CD14-positive monocyte (primary cell): ENCODE measurements at regions not wholly inside any gene's neighbourhood (a gene's known extent, or its start where the extent isn't known, plus 50 kb on each side); places are given as distances from the start of the nearest gene placed in this dataset.

Experiments
- DNase-seq, 3 donors: peaks; one replicate each; pipeline ENCODE4 v3.0.0-alpha.2; 2011 to 2022
- H2AFZ ChIP-seq: 2 replicates; pipeline ENCODE4 v1.6.0; 2012; ENCODE audit warnings: mild to moderate bottlenecking, low read depth, low read length, inconsistent platforms; ENCODE audit not compliant: insufficient read depth, poor library complexity, severe bottlenecking
- H3K27ac ChIP-seq, 2 donors: 1 replicate in 1 of 2; 2 replicates in 1 of 2; pipeline ENCODE4 v1.5.1; 2012 to 2013; ENCODE audit warnings: low read length in 2 of 2, control low read depth in 1 of 2, inconsistent platforms in 1 of 2, low read depth in 1 of 2, mild to moderate bottlenecking in 1 of 2
- H3K27me3 ChIP-seq, 2 donors: one replicate each; pipeline versions ENCODE4 v1.6.0 to v1.6.1; 2011 to 2013; ENCODE audit warnings: low read length in 2 of 2; ENCODE audit not compliant: control insufficient read depth in 2 of 2, insufficient read depth in 2 of 2
- H3K36me3 ChIP-seq, 2 donors: replicated peaks in 1 of 2; 1 replicate in 1 of 2; 2 replicates in 1 of 2; pipeline versions ENCODE4 v1.5.1 to v1.6.1; 2012 to 2013; ENCODE audit warnings: low read length in 2 of 2, control low read depth in 1 of 2, inconsistent platforms in 1 of 2, mild to moderate bottlenecking in 1 of 2; ENCODE audit not compliant: insufficient read depth in 2 of 2, control insufficient read depth in 1 of 2
- H3K4me1 ChIP-seq, 2 donors: 1 replicate in 1 of 2; 2 replicates in 1 of 2; pipeline versions ENCODE4 v1.5.1 to v1.6.1; 2012 to 2013; ENCODE audit warnings: low read length in 2 of 2, control low read depth in 1 of 2, inconsistent platforms in 1 of 2, mild to moderate bottlenecking in 1 of 2, moderate library complexity in 1 of 2; ENCODE audit not compliant: insufficient read depth in 2 of 2, control insufficient read depth in 1 of 2
- H3K4me2 ChIP-seq: replicated peaks from 2 replicates; pipeline ENCODE3; 2012; ENCODE audit warnings: low read length, moderate library complexity, mild to moderate bottlenecking; ENCODE audit not compliant: poor library complexity, severe bottlenecking; ENCODE audit errors: extremely low read depth
- H3K4me3 ChIP-seq, 3 experiments: fragments of 200-600 bp in 1 of 3; sonication (generic) in 1 of 3; replicated peaks in 1 of 3; 1 replicate in 2 of 3; 2 replicates in 1 of 3; pipeline ENCODE4 v1.5.1; 2011 to 2013; ENCODE audit warnings: low read length in 3 of 3, mild to moderate bottlenecking in 3 of 3, control low read depth in 2 of 3, low read depth in 2 of 3, inconsistent platforms in 1 of 3, moderate library complexity in 1 of 3
- H3K79me2 ChIP-seq: 2 replicates; pipeline ENCODE4 v1.6.0; 2012; ENCODE audit warnings: mild to moderate bottlenecking, control low read depth, inconsistent platforms, low read length, moderate library complexity; ENCODE audit not compliant: insufficient read depth
- H3K9ac ChIP-seq: 2 replicates; pipeline ENCODE4 v1.6.0; 2017; ENCODE audit warnings: low read length, mild to moderate bottlenecking; ENCODE audit not compliant: insufficient read depth, poor library complexity, severe bottlenecking
- H3K9me3 ChIP-seq, 2 donors: replicated peaks in 1 of 2; 1 replicate in 1 of 2; 2 replicates in 1 of 2; pipeline versions ENCODE4 v1.5.1 to v1.6.1; 2012 to 2013; ENCODE audit warnings: low read length in 2 of 2, control low read depth in 1 of 2; ENCODE audit not compliant: control insufficient read depth in 1 of 2, insufficient read depth in 1 of 2
- H4K20me1 ChIP-seq: 2 replicates; pipeline ENCODE4 v1.6.0; 2012; ENCODE audit warnings: mild to moderate bottlenecking, low read length, control low read depth, moderate library complexity; ENCODE audit not compliant: insufficient read depth
- H3K27ac Mint-ChIP-seq, 7 donors: one replicate each; pipeline ENCODE4 v1.8.0; 2020; ENCODE audit warnings: mild to moderate bottlenecking in 7 of 7, mixed read lengths in 7 of 7, moderate library complexity in 6 of 7, inconsistent platforms in 2 of 7
- H3K27me3 Mint-ChIP-seq, 3 donors: one replicate each; pipeline ENCODE4 v1.8.0; 2021 to 2022; ENCODE audit warnings: low read depth in 3 of 3, mild to moderate bottlenecking in 3 of 3, mixed read lengths in 3 of 3, moderate library complexity in 3 of 3, inconsistent platforms in 1 of 3
- H3K36me3 Mint-ChIP-seq, 2 donors: one replicate each; pipeline ENCODE4 v1.8.0; 2020; ENCODE audit warnings: mixed read lengths in 2 of 2, inconsistent platforms in 1 of 2, mild to moderate bottlenecking in 1 of 2
- H3K4me1 Mint-ChIP-seq: one replicate; pipeline ENCODE4 v1.8.0; 2020; ENCODE audit warnings: mild to moderate bottlenecking, mixed read lengths
- H3K4me3 Mint-ChIP-seq, 2 donors: one replicate each; pipeline ENCODE4 v1.8.0; 2020; ENCODE audit warnings: mild to moderate bottlenecking in 2 of 2, mixed read lengths in 2 of 2, moderate library complexity in 1 of 2
- H3K9me3 Mint-ChIP-seq, 7 donors: one replicate each; pipeline ENCODE4 v1.8.0; 2020 to 2022; ENCODE audit warnings: mixed read lengths in 7 of 7, mild to moderate bottlenecking in 6 of 7, moderate library complexity in 6 of 7, inconsistent platforms in 2 of 7
- WGBS: methylation state at CpG from one replicate; pipeline ENCODE4 v1.1.5; 2013; ENCODE audit warnings: missing lambda C conversion rate; ENCODE audit not compliant: insufficient coverage; 5-methylcytosine and 5-hydroxymethylcytosine counted together
- intact Hi-C, 2 donors: fragments of 100-400 bp; cut with micrococcal nuclease; formaldehyde crosslinking; loops; one replicate each; pipeline versions ENCODE4 v1.15.0 to v1.15.1; 2023
- TF ChIP-seq, protein P1 (sequence below): fragments of 200-600 bp; IDR thresholded peaks from one replicate; pipeline ENCODE4 v1.8.0; 2022; ENCODE audit warnings: antibody characterized with exemption, mild to moderate bottlenecking

DNA sequence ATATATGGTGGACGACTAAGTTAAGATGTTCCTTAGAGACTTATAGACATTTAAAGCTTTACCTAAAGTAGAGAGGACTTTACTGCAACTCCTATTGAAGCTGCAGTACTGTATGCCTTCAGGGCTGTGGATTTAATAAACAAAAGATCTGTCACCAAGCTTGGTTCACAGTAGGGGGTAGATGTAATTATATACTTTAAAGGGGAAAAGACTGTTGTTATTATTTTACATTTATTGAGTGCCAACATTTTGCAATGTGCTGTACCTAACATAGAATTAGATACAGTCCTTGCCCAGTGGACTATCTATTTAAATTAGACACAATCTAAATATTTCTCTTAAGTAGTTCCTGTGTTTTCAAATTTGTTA, 67.2 kb downstream of the SLIT2 start:
- Histone ChIP-seq H3K9me3 (no peaks in the 10 kb centered on the region), H3K79me2 (no peaks in the 10 kb centered on the region), H3K27ac (no peak overlapping the region), H4K20me1 (no peaks in the 10 kb centered on the region), H3K4me2 (no peak overlapping the region), H3K4me3 (no peak overlapping the region), H3K9ac (no peak overlapping the region), H3K27me3 (no peaks in the 10 kb centered on the region), H2AFZ (no peak overlapping the region), H3K36me3 (no peaks in the 10 kb centered on the region), H3K4me1 (no peaks in the 10 kb centered on the region)
- intact Hi-C loops = no loop called here
- Mint-ChIP-seq H3K4me1 (no peaks in the 10 kb centered on the region), H3K9me3 (no peaks in the 10 kb centered on the region), H3K36me3 (no peaks in the 10 kb centered on the region), H3K27me3 (no peaks in the 10 kb centered on the region), H3K27ac (no peak overlapping the region), H3K4me3 (no peak overlapping the region)
- TF ChIP-seq, protein P1, sequence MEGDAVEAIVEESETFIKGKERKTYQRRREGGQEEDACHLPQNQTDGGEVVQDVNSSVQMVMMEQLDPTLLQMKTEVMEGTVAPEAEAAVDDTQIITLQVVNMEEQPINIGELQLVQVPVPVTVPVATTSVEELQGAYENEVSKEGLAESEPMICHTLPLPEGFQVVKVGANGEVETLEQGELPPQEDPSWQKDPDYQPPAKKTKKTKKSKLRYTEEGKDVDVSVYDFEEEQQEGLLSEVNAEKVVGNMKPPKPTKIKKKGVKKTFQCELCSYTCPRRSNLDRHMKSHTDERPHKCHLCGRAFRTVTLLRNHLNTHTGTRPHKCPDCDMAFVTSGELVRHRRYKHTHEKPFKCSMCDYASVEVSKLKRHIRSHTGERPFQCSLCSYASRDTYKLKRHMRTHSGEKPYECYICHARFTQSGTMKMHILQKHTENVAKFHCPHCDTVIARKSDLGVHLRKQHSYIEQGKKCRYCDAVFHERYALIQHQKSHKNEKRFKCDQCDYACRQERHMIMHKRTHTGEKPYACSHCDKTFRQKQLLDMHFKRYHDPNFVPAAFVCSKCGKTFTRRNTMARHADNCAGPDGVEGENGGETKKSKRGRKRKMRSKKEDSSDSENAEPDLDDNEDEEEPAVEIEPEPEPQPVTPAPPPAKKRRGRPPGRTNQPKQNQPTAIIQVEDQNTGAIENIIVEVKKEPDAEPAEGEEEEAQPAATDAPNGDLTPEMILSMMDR = no peak
- no CpG with 5 or more reads among the region's 1 CpG for WGBS
- DNase-seq = no peak

GRCh38 chr4:20319825-20320612, 68.3 kb downstream of the SLIT2 start:
- Histone ChIP-seq H3K79me2 (no peaks in the 10 kb centered on the region), H3K4me3 (no peak overlapping the region), H3K4me1 (no peaks in the 10 kb centered on the region), H3K27ac (no peak overlapping the region), H3K9me3 (no peaks in the 10 kb centered on the region), H2AFZ (no peak overlapping the region), H3K27me3 (no peaks in the 10 kb centered on the region), H3K9ac (no peak overlapping the region), H4K20me1 (no peaks in the 10 kb centered on the region), H3K4me2 (no peak overlapping the region), H3K36me3 (no peaks in the 10 kb centered on the region)
- Mint-ChIP-seq H3K4me3 (no peak overlapping the region), H3K36me3 (no peaks in the 10 kb centered on the region), H3K27me3 (no peaks in the 10 kb centered on the region), H3K9me3 (no peaks in the 10 kb centered on the region), H3K4me1 (no peaks in the 10 kb centered on the region), H3K27ac (no peak overlapping the region)
- TF ChIP-seq, protein P1 = no peak
- intact Hi-C loops = no loop called here
- DNase-seq = no peak
- 93% methylated on average over 3 of the region's 6 CpGs for WGBS
